Tibial nerve (tissue), 4 donors: ENCODE measurements at regions not wholly inside any gene's neighbourhood (a gene's known extent, or its start where the extent isn't known, plus 50 kb on each side); places are given as distances from the start of the nearest gene placed in this dataset.

Source experiments
- DNase-seq, 2 donors: peaks; one replicate each; pipeline ENCODE4 v3.0.0-alpha.2; 2019; ENCODE audit warnings: low spot score in 2 of 2
- H3K27ac ChIP-seq, 4 donors: fragments of 200-600 bp; sonication (generic) in 3 of 4; one replicate each; pipeline ENCODE4 v1.5.1; 2017 to 2019; ENCODE audit warnings: mild to moderate bottlenecking in 1 of 4
- H3K27me3 ChIP-seq, 2 donors: fragments of 200-600 bp; sonication (generic) in 1 of 2; one replicate each; pipeline versions ENCODE4 v1.5.1 to v1.6.0; 2017 to 2019
- H3K36me3 ChIP-seq, 3 donors: fragments of 200-600 bp; sonication (generic); one replicate each; pipeline ENCODE4 v1.5.1; 2018 to 2019
- H3K4me1 ChIP-seq, 4 donors: fragments of 200-600 bp; sonication (generic) in 3 of 4; one replicate each; pipeline ENCODE4 v1.5.1; 2017 to 2019
- H3K4me3 ChIP-seq, 4 donors: fragments of 200-600 bp; sonication (generic) in 3 of 4; one replicate each; pipeline ENCODE4 v1.5.1; 2017 to 2019; ENCODE audit warnings: mild to moderate bottlenecking in 1 of 4, moderate library complexity in 1 of 4
- H3K9me3 ChIP-seq, 4 donors: fragments of 200-600 bp; sonication (generic) in 3 of 4; one replicate each; pipeline ENCODE4 v1.5.1; 2017 to 2019
- EP300 ChIP-seq, 2 donors: sonication (generic); formaldehyde crosslinking; IDR thresholded peaks; one replicate each; pipeline ENCODE4 v1.6.1; 2017; ENCODE audit warnings: antibody characterized with exemption in 2 of 2, mild to moderate bottlenecking in 1 of 2
- POLR2A ChIP-seq, 2 donors: fragments of 450-650 bp; IDR thresholded peaks; one replicate each; pipeline ENCODE4 v1.6.1; 2017; ENCODE audit warnings: antibody characterized with exemption in 2 of 2, mild to moderate bottlenecking in 2 of 2, moderate library complexity in 2 of 2
- WGBS, 2 donors: methylation state at CpG; one replicate each; pipeline ENCODE4 v1.1.5; 2018; 5-methylcytosine and 5-hydroxymethylcytosine counted together
- TF ChIP-seq, protein P1 (sequence below), 5 experiments: fragments of 200-600 bp in 3 of 5; fragments of 450-650 bp in 2 of 5; sonication (generic) in 3 of 5; IDR thresholded peaks; one replicate each; pipeline ENCODE4 v1.5.1; 2016 to 2019; ENCODE audit warnings: antibody characterized with exemption in 5 of 5, mild to moderate bottlenecking in 3 of 5, moderate library complexity in 2 of 5

DNA sequence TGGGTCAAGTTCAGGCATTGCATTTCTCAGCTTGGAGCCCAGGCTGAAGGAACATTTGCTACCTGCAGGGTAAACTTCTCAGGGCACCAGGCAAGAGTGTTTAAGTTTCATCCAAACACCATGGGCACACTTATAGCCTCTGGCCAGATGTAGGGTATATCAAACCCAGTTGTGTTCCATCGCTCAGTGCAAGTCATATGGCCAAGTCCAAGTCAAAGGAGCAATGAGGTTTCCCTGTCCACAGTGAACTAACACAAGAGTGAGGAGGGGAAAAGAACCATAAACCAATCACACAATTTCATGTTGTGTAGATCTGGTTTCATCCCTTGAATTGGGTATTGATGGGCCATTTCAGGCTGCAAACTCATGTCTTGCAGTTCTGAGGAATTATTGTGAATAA is 107.2 kb downstream of the SOX11 start:
- Histone ChIP-seq H3K4me1 (no peaks in the 10 kb centered on the region), H3K4me3 (no peak overlapping the region), H3K27ac (no peak overlapping the region), H3K27me3 (no peaks in the 10 kb centered on the region), H3K9me3 (peaks cover 0 to 12% (median 0%) of the 10 kb centered on the region in 4 donors), H3K36me3 (no peaks in the 10 kb centered on the region)
- no peak for DNase-seq
- WGBS, 2 donors: 91 to 100% methylated on average over 1 of the region's 1 CpG
- TF ChIP-seq EP300 (IDR thresholded peaks at IDR 0.05): no peak
- TF ChIP-seq POLR2A (IDR thresholded peaks at IDR 0.05): no peak
- TF ChIP-seq, protein P1, sequence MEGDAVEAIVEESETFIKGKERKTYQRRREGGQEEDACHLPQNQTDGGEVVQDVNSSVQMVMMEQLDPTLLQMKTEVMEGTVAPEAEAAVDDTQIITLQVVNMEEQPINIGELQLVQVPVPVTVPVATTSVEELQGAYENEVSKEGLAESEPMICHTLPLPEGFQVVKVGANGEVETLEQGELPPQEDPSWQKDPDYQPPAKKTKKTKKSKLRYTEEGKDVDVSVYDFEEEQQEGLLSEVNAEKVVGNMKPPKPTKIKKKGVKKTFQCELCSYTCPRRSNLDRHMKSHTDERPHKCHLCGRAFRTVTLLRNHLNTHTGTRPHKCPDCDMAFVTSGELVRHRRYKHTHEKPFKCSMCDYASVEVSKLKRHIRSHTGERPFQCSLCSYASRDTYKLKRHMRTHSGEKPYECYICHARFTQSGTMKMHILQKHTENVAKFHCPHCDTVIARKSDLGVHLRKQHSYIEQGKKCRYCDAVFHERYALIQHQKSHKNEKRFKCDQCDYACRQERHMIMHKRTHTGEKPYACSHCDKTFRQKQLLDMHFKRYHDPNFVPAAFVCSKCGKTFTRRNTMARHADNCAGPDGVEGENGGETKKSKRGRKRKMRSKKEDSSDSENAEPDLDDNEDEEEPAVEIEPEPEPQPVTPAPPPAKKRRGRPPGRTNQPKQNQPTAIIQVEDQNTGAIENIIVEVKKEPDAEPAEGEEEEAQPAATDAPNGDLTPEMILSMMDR (IDR thresholded peaks at IDR 0.05): no peak

DNA sequence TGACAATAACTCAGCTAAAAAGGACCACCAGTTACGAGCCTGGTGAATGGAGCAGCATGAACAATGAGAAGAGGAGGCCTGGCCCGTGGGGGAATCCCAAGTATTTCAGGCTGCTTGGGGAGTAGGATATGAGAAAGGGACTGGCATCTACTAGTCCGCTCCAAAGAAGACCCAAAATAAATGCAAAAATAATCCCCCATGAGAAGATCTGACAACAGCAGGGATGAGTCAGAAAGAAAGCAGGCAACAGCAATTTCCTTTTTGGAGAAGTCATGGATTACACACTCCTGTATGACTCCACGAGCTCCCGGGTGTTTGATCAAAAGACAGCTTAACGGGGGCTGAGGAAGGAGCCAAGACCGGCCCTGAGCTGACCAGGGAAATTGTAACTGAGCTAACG is 111.4 kb downstream of the SOX11 start:
- TF ChIP-seq POLR2A (IDR thresholded peaks at IDR 0.05) (no peak), EP300 (IDR thresholded peaks at IDR 0.05) (no peak)
- TF ChIP-seq, protein P1 (IDR thresholded peaks at IDR 0.05): no peak
- Histone ChIP-seq H3K4me1 (no peaks in the 10 kb centered on the region), H3K4me3 (no peak overlapping the region), H3K27me3 (no peaks in the 10 kb centered on the region), H3K36me3 (no peaks in the 10 kb centered on the region), H3K9me3 (peaks cover 0 to 12% (median 0%) of the 10 kb centered on the region in 4 donors), H3K27ac (no peak overlapping the region)
- DNase-seq: no peak
- WGBS, 2 donors: 38% methylated on average over 8 of the region's 8 CpGs

DNA sequence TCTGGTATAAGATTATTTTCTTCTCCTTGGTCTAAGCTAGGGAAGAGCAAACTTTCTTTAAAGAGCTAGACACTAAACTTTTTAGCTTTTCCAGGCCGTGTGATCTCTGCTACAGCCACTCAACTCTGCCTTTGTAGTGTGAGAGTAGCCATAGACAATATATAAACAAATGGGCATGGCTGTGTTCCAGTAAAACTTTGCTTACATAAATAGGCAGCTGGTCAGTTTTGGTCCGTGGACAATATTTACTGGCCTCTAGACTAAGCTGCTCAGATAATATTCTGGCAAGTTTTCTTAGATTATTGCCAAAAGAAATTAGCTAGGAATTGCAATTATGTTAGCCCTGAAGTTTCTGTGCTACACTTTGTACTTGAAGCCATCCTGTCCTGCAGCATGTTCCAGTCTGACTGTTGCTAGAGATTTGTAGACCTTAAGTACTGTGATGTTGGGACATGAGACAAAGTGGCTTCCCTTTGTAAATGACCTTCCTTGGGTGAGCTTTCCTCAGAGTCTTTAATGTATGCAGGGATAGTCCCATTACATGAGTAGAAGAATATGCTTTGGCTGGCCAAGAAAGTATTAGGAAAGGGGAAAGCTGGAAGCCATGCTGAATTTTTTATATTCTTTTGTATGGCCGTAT is 126.9 kb downstream of the SOX11 start:
- H3K27me3 ChIP-seq: no peaks in the 10 kb centered on the region
- H3K4me1 ChIP-seq: no peaks in the 10 kb centered on the region
- no peak overlapping the region for H3K4me3 ChIP-seq
- DNase-seq: no peak
- TF ChIP-seq EP300 (IDR thresholded peaks at IDR 0.05) (no peak), POLR2A (IDR thresholded peaks at IDR 0.05) (no peak)
- TF ChIP-seq, protein P1 (IDR thresholded peaks at IDR 0.05): no peak
- peaks cover 0 to 7% (median 0%) of the 10 kb centered on the region in 4 donors for H3K9me3 ChIP-seq
- no peaks in the 10 kb centered on the region for H3K36me3 ChIP-seq
- no peak overlapping the region for H3K27ac ChIP-seq
- 39 to 47% methylated on average over 3 of the region's 3 CpGs for WGBS, 2 donors

DNA sequence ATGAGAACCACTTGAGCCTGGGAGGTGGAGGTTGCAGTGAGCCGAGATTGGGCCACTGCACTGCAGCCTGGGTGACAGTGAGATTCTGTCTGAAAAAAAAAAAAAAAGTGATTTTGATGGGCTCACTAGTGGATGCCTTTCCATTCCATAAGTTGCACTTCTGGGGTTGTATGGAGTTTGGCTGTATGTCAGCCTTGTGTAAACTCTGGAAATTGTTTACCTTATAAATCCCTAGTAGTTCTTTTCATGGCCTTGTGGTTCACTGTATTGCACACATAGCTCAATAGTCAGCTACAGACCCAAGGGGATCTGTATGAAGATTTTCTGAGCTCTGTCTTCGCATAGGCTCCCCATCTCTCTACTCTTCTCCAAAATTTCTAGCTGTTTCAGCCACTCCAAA is 131.9 kb downstream of the SOX11 start:
- 89 to 96% methylated on average over 2 of the region's 2 CpGs for WGBS, 2 donors
- DNase-seq: no peak
- H3K36me3 ChIP-seq: no peaks in the 10 kb centered on the region
- no peaks in the 10 kb centered on the region for H3K27me3 ChIP-seq
- peaks cover 0 to 11% (median 0%) of the 10 kb centered on the region in 4 donors for H3K9me3 ChIP-seq
- H3K27ac ChIP-seq: no peak overlapping the region
- TF ChIP-seq, protein P1 (IDR thresholded peaks at IDR 0.05): no peak
- no peak for TF ChIP-seq POLR2A (IDR thresholded peaks at IDR 0.05)
- TF ChIP-seq EP300 (IDR thresholded peaks at IDR 0.05): no peak
- no peaks in the 10 kb centered on the region for H3K4me1 ChIP-seq
- H3K4me3 ChIP-seq: no peak overlapping the region

DNA sequence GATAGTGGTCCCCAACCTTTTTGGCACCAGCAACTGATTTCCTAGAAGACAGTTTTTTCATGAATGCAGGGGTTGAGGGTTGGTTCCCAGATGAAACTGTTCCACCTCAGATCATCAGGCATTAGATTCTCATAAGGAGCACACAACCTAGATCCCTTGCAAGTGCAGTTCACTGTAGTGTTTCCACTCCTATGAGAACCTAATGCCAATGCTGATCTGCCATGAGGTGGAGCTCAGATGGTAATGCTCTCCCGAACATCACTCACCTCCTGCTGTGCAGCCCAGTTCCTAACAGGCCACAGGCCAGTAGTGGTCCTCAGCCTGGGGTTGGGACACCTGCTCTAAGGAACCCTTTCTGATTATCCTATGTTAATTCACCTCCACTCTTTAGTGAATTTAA is 133.5 kb downstream of the SOX11 start:
- DNase-seq: no peak
- 95 to 100% methylated on average over 1 of the region's 1 CpG for WGBS, 2 donors
- Histone ChIP-seq H3K27ac (no peak overlapping the region), H3K27me3 (no peaks in the 10 kb centered on the region), H3K36me3 (no peaks in the 10 kb centered on the region), H3K9me3 (peaks cover 0 to 11% (median 0%) of the 10 kb centered on the region in 4 donors), H3K4me1 (no peaks in the 10 kb centered on the region), H3K4me3 (no peak overlapping the region)
- TF ChIP-seq EP300 (IDR thresholded peaks at IDR 0.05) (no peak), POLR2A (IDR thresholded peaks at IDR 0.05) (no peak)
- TF ChIP-seq, protein P1 (IDR thresholded peaks at IDR 0.05): no peak
